GM18519 (cell line): ENCODE measurements at regions not wholly inside any gene's neighbourhood (a gene's known extent, or its start where the extent isn't known, plus 50 kb on each side); places are given as distances from the start of the nearest gene placed in this dataset.
A peak's percentile ranks its signal among the peaks of the same experiment; 100 is the strongest.

ENCODE experiments used
- ATAC-seq: cut with Tn5 transposase; IDR thresholded peaks from one replicate; pipeline ENCODE4 v1.9.1; 2021; ENCODE audit warnings: mild to moderate bottlenecking, moderate library complexity; ENCODE audit not compliant: unreplicated experiment, low FRiP score

- no peak for ATAC-seq
These were observed 410.9 kb downstream of the UTRN start for GRCh38 chr6:144695858-144696533.

GRCh38 chr6:144696610-144697368 lies 411.7 kb downstream of the UTRN start:
- no peak for ATAC-seq

GRCh38 chr6:144697369-144697760 lies 412.2 kb downstream of the UTRN start:
- no peak for ATAC-seq

- ATAC-seq, result no peak
These were observed 412.7 kb downstream of the UTRN start for GRCh38 chr6:144697801-144698200.

- no peak for ATAC-seq
These were observed 417.6 kb downstream of the UTRN start for GRCh38 chr6:144702781-144703180.

- no peak for ATAC-seq
These were observed 425.1 kb downstream of the UTRN start for GRCh38 chr6:144710207-144710606.

GRCh38 chr6:144711661-144712060 lies 426.5 kb downstream of the UTRN start:
- ATAC-seq, result no peak

- no peak for ATAC-seq
These were observed 427.4 kb downstream of the UTRN start for GRCh38 chr6:144712541-144712940.

GRCh38 chr6:144714021-144714712 lies 429.0 kb downstream of the UTRN start:
- no peak for ATAC-seq

- ATAC-seq, result no peak
These were observed 430.2 kb downstream of the UTRN start for GRCh38 chr6:144715344-144715743.

GRCh38 chr6:144718431-144718830 lies 433.3 kb downstream of the UTRN start:
- no peak for ATAC-seq

GRCh38 chr6:144721232-144721631 lies 436.1 kb downstream of the UTRN start:
- ATAC-seq, result no peak

GRCh38 chr6:144722154-144722737 lies 437.1 kb downstream of the UTRN start:
- ATAC-seq, result no peak

- no peak for ATAC-seq
These were observed 437.8 kb downstream of the UTRN start for GRCh38 chr6:144722925-144723324.

- no peak for ATAC-seq
These were observed 438.3 kb downstream of the UTRN start for GRCh38 chr6:144723431-144723830.

- ATAC-seq, result no peak
These were observed 439.7 kb downstream of the UTRN start for GRCh38 chr6:144724818-144725217.

GRCh38 chr6:144725736-144726522 lies 440.8 kb downstream of the UTRN start:
- ATAC-seq, result peak; percentile 52

GRCh38 chr6:144728804-144729203 lies 443.7 kb downstream of the UTRN start:
- ATAC-seq, result no peak

GRCh38 chr6:144729502-144729901 lies 444.4 kb downstream of the UTRN start:
- ATAC-seq, result peak; percentile 52

- peak; percentile 41 for ATAC-seq
These were observed 445.0 kb downstream of the UTRN start for GRCh38 chr6:144730088-144730645.
